T-helper 9 cell (primary cell): ENCODE measurements at regions not wholly inside any gene's neighbourhood (a gene's known extent, or its start where the extent isn't known, plus 50 kb on each side); places are given as distances from the start of the nearest gene placed in this dataset.
"Not testable (repeated sequence)": the region's sequence is repeated elsewhere in the genome, so short reads cannot be mapped to it uniquely, and the experiment has no call there.

Experiments used
- DNase-seq: peaks from one replicate; pipeline ENCODE4 v3.0.0-alpha.2; 2020

DNA sequence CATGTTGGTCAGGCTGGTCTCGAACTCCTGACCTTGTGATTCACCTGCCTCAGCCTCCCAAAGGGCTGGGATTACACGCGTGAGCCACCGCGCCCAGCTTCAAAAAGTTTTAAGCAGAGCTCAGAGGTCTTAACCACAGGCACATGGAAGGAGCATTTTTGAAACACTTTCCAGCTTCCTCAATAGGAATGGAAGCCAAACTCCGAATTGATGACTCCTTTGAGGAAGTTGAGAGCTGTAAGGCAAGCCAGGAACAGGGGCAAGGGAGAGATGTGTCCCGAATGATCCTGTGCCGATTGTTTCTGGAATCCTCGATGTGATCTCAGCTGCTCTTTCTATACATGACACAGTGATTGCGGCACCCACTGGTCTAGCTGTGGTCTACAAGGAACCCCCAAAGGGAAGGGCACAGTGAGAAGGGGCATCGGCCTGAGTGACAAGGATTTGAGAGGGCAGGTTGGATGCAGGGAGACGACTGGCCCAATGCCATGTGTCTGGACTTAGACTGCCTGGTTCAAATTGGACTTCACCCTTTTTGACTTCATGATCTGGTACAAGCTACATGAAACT is 116.2 kb downstream of the ADRA2C start:
- DNase-seq = not testable (repeated sequence)

DNA sequence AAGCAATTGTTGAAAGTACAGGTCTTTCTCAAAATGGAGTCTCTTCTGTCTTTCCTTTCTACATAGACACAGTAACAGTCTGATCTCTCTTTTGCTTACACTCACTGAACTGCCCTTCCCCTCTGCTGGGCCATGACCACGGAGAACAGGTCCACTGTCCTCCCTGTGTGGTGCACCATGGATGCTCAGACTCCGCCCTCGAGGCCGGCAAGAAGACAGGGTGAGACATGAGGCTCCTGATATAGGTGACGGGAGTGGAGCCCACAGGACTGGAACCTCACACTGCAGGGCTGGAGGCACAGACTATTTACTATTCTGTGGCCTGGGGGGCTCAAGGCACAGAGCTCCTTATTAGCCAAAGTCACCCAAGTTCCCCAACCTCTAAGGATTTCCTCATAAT is 118.1 kb downstream of the ADRA2C start:
- DNase-seq = not testable (repeated sequence)

GRCh38 chr4:3893590-3893989 is 127.4 kb downstream of the ADRA2C start:
- not testable (repeated sequence) for DNase-seq

- not testable (repeated sequence) for DNase-seq
Observed at GRCh38 chr4:3894086-3894959, 128.1 kb downstream of the ADRA2C start.

DNA sequence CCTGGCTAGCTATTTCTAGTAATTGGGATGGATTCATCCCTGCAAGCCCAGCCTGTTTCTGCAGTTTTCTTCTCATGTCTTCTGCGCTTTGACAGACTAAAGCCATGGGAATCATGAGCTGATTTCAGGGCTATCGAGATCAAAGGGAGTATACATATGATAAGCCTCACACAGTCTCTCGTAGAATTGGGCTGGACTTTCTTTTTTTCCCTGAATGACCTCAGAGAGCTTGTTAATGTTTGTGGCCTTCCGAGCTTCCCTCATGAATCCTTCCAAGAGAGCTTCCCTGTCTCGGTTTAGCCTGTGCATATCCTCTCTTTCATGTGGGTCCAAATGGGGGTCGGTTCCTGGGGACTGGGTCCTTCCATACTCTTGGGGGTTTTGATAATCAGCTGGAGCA is 130.3 kb downstream of the ADRA2C start:
- DNase-seq = no peak

DNA sequence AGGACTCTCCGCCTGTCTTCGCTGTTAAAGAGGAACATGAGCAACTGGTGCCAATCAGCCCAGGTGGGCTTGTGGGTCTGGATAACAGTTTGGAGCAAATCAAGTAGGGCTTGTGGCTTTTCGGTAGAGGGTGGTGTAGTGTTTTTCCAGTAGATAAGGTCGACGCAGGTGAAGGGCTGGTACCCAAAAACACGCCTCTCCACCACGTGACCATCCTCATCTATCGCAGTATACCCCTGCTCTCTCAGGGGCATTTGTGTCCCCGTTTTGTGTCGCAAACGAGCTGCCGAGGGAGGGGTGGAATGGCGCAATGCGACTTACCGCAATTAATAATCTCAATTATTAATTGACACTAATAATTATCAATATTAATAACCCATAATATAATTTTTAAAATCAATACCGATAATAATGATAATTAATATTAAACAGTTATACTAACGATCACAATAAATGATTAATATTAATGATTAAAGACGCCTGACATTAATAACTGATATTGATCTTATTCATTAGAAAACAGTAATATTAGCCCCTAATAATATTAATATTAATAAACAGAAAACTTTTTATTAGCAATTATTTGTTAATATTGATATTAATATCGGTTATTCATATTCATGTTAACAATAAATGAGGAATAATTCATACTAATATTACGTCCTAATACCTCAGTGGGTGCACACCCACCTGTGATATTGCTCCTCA is 130.8 kb downstream of the ADRA2C start:
- DNase-seq = not testable (repeated sequence)

GRCh38 chr4:3898098-3898497 is 131.9 kb downstream of the ADRA2C start:
- DNase-seq = no peak

- DNase-seq = not testable (repeated sequence)
Observed at GRCh38 chr4:3898928-3899327, 132.7 kb downstream of the ADRA2C start.

GRCh38 chr4:3904264-3904955 is 138.2 kb downstream of the ADRA2C start:
- DNase-seq = not testable (repeated sequence)

DNA sequence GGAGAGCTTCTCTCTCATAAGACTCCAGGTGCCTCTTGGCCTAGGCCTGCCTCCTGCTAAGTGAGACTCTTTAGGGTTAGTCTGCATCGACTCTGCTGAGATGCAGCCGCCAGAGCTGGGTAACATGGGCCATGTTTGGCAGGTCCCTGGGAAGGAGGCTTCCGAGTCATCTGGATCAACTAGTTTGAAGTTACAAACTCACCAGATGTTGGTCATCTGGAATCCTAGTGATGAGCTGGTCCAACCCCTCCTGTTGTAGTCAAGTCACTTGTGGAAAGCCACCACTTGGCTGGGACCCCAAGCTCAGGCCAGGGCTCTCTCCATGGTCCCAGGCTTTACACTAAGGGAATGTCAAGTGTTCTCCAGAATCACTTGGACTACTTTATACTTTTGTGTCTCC is 143.4 kb downstream of the ADRA2C start:
- not testable (repeated sequence) for DNase-seq

DNA sequence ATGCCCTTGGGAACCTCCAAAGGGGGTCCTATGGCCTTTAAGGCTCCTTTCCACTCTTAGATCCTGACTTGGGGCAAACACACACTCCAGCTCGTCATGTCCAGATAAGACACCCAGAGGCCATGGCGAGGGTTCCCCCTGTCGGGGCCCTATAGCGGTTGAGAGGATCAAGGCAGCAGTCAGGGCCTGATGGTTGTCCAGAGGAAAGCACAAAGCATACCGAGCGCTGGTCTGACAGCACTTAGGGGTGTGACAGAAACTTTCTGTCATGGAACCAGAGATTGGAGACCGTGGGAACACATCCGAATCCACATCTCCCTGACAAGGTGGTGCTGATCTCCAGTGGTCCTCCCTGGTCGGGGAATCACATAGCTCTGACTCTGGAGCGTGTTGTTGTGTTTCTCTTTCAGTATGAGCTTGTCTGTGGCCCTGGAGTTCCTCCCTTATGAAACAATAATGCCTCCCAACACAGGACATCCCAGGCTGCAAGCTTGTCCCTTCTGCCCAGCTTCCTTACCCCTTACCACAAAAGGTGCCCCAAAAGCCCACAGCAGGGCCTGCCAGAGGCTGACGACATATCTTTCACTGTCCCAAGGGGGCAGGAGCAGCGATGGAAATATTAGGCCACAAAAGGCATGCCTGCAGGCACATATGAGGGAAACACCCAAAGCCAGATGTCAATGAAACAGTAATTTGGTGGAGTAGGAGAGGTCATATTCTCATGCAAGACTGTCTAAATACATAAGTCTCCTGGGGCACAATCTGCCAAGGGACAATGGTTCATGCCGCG is 144.2 kb downstream of the ADRA2C start:
- not testable (repeated sequence) for DNase-seq

DNA sequence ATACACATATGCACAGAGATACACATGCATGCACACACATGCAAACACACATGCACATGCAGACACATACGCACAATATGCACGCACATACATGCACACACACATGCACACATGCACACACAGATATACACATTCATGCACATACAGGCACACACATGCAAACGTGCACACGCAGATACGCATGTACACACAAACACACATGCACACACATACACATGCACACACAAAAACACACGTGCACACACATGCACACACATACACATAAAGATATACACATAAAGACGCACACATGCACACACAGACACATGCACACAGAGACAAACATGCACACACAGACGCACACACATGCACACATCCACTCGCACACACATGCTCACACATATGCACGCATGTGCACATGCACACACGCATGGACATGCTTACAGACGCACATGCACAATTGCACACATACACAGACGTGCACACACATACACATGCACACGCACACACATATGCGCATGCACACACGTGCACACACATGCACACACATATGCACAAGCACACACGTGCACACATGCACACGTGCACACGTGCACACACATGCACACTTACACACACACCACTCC is 145.2 kb downstream of the ADRA2C start:
- DNase-seq = no peak

DNA sequence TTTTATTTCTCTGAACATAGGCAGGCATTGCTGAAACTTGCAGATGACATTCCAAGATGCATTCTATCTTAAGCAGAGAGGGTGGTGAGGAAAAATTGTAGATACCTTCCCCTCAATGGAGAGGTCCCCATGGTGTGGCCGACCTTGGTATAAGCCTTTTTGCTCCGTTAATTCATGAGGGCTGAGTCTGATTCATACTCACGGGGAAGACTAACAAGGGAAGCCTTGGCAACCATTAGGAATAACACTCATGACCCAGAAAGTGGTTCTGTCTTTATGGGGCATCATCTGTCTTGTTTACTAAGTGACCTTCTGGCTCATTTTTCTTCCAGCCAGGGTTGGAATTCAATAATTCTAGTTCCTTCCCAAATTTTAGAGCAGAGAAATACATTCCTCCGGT is 148.3 kb downstream of the ADRA2C start:
- DNase-seq = not testable (repeated sequence)

DNA sequence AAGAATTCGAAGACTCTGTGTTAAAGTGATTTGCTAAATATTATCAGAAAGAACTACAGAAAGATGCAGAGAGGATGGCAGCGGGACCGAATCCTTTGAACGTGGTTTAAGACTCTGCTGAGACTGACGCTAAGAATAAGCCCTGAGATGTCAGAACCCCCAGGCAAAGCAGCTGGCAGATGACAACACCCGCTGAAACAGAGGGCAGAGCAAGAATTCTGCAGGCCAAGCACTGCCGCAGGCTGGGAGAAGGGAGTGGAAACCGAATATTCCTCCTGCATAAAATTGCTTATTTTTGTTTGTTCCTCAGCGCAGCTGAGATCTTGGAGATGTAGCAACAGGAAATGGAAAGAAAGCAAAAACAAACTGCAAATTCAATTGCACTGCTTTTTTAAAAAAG is 153.3 kb downstream of the ADRA2C start:
- DNase-seq = not testable (repeated sequence)

- DNase-seq = not testable (repeated sequence)
Observed at GRCh38 chr4:3921902-3922301, 155.7 kb downstream of the ADRA2C start.

DNA sequence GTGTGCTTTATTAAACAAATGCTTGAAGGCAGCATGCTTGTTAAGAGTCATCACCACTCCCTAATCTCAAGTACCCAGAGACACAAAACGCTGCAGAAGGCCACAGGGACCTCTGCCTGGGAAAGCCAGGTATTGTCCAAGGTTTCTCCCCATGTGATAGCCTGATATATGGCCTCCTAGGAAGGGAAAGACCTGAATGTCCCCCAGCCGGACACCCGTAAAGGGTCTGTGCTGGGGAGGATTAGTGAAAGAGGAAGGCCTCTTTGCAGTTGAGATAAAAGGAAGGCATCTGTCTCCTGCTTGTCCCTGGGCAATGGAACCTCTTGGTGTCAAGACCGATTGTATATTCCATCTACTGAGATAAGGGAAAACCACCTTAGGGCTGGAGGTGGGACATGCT is 159.7 kb downstream of the ADRA2C start:
- not testable (repeated sequence) for DNase-seq

DNA sequence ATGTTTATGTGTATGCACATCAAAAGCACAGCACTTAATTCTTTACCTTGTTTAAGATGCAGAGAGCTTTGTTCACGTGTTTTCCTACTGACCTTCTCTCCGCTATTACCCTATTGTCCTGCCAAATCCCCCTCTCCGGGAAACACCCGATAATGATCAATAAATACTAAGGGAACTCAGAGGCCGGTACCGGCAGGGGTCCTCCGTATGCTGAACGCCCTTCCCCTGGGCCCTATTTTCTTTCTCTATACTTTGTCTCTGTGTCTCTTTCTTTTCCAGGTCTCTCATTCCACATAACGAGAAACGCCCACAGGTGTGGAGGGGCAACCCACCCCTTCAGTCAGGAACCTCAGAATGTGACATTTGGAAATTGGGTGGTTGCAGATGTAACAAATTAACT is 160.1 kb downstream of the ADRA2C start:
- not testable (repeated sequence) for DNase-seq

DNA sequence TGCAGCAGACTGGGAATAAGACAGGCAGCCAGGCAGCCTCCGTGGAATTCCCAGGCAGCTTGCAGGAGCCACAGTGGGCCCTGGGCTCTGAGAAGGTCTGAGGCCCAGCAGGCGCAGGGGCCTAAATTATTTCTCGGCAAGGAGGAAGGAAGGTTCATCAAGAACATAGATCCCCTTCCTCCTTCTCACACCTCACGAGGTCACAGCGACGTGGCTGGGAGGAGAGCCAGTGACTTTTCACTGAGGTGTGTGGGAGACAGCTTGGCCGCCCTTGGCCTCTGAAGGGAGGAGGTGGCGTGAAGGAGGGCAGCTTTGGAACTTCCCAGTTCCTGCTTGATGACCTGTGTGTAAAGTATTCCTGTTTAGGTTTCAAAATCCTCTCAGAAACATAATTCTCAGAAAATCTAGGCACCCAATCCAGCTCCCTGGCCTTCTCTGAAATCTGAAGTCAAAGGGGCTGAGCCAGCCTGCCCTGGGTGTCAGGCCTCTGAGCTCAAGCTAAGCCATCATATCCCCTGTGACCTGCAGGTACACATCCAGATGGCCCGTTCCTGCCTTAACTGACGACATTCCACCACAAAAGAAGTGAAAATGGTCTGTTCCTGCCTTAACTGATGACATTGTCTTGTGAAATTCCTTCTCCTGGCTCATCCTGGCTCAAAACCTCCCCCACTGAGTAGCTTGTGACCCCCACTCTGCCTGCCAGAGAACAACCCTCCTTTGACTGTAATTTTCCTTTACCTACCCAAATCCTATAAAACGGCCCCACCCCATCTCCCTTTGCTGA is 161.0 kb downstream of the ADRA2C start:
- not testable (repeated sequence) for DNase-seq

GRCh38 chr4:3929431-3929830 is 163.2 kb downstream of the ADRA2C start:
- not testable (repeated sequence) for DNase-seq

DNA sequence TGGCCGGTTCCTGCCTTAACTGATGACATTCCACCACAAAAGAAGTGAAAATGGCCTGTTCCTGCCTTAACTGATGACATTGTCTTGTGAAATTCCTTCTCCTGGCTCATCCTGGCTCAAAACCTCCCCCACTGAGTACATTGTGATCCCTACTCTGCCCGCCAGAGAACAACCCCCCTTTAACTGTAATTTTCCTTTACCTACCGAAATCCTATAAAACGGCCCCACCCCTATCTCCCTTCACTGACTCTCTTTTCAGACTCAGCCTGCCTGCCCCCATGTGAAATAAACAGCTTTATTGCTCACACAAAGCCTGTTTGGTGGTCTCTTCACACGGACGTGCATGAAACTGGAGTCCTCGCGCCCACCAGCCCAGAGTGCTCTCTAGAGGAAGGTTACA is 166.5 kb downstream of the ADRA2C start:
- not testable (repeated sequence) for DNase-seq

DNA sequence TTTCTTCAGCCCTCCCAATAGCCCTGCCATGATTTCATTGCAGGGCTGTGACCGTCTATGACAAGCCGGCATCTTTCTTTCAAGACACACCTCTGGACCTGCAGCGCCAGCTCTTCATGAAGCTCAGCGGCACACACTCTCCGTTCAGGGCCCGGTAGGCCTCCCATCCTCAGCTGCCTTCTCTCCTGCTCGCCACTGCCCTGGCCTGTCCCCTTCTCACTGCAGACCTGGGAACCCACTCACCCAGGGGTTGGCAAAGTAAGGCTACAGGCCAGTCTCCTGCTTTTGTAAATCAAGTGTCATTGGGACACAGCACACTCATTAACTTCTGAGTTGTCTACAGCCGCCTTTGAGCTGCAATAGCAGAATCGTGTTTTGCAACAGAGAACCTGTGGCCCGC is 169.2 kb downstream of the ADRA2C start:
- DNase-seq = not testable (repeated sequence)
